Activated T-cell treated with anti-CD3 and anti-CD28 coated beads, Interleukin-2, amount 50 U/mL, for 48 hours (primary cell): ENCODE measurements at regions not wholly inside any gene's neighbourhood (a gene's known extent, or its start where the extent isn't known, plus 50 kb on each side); places are given as distances from the start of the nearest gene placed in this dataset.

Source experiments
- DNase-seq, 2 experiments: peaks; one replicate each; pipeline ENCODE4 v3.0.0-alpha.2; 2020

DNA sequence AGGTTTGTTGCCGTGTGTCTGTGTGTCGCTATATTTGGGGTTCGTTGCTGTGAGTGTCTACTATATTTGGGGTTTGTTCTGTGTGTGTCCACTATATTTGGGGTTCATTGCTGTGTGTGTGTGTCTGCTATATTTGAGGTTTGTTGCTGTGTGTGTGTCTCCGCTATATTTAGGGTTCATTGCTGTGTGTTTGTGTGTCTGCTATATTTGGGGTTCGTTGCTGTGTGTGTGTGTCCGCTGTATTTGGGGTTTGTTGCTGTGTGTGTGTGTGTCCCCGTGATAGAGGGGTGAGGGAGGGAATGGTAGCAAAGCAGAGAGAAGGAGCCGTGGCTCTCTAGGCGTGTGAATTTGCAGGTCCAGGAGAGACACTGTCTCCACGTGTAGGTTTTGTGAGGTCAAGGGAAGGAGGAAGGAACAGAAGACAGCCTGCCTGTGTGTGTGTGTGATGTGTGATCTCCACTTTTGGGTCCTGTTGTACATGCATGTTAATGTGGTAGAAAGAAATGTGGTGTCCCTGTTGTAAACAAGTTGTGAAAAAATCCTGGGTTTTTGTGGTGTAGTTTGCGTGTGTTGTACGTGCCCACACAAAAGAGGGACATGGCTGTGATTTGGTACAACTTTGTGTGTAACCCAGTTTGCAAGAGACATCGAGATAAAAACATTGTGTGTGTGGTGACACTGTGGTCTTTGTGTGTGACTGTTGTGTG lies 56.3 kb upstream of the ECE1 start:
- DNase-seq = no peak

- peak in 1 of 2 experiments; percentile 52 for DNase-seq
Measured at GRCh38 chr1:21344750-21345443, 54.6 kb upstream of the ECE1 start.

DNA sequence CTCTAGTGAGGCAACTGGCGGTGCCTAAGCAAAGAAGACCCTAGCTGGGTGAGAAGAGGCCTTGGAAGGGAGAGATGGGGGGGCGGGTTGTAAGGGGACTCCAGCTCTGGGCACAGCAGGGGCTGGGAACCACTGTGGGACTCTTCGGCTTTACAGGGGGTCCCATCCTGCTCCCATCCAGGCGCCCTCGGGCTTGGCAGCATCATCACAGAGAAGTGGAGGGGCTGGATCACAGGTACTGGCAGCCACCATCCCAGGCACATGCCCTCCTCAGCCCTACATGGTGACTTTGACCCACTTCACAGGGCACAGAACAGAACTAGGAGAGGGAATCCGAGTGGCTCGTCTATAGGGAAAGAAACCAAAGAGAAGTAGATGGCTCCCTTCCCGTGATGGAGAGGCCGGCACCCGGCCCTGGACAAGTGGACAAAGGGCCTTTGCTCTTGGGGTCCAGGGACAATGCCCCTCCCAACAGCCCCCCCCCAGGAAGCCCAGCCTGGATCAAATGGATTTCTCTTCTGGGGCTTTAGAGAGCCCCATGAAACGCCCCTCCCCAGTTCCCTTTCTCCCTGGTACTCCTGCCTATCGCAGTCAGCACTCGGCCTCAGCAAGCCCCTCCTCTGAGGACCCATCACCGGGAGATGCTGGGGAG lies 54.0 kb upstream of the ECE1 start:
- DNase-seq = no peak

DNA sequence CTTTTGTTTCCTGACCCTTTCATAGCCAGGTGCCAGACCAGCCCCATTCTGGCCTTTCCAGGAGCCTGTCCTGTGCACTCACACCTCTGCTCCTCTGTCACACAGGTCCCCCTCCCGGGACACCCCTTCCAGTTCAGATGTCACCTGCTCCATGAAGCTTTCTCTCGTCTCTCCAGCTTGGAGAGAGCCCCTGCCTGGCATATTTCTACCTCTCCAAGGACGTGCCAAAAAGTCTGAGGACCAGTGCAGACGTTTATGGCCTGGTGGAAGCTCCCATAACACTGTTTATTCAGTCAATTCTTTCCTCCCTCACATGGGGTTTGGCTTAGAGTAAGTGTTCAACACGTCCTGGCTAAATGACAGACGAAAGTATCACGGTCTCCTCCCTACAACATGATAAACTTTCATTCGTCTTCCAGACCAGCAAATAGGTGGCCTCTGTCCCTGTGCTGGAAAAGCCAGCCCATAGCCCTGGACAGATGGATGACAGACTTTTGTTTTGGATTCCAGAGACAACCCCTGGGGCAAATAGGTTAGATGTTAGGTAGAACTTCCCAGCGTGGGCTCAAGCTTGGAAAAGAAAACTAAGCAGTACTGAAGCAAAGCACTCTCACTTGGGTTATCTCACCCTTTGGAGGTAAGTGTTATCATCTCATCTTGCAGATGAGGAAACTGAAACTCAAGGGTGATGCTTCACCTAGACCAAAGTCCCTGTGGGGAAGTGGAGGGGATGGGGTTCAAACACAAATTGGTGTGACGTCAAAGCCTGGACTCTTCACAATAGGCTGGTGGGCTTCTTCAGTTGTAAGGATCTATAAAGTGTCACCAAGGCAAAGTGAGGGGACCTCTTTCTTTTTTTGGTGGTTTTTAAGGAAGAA lies 52.9 kb upstream of the ECE1 start:
- peak in 1 of 2 experiments; percentile 51 for DNase-seq

- no peak for DNase-seq
Measured at GRCh38 chr1:21341517-21342078, 51.3 kb upstream of the ECE1 start.

DNA sequence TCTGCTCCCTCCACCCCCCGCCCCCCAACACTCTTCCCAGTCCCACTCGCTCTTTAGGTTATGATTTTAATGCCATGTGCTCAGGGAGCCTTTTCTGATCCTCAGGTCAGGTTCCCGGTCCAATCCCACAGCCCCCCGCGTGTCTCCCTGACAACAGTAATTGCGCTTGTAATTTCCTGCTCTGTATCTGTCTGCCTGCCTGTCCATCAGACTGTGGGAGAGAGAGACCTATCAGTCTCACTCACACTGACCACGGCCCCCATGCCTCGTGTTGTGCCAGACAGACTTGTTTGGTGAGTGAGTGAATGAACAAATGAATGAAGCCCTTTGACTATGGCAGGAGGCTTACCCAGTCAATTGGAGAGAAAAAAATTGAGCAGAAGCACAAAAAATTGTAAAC lies 50.8 kb upstream of the ECE1 start:
- DNase-seq = no peak

DNA sequence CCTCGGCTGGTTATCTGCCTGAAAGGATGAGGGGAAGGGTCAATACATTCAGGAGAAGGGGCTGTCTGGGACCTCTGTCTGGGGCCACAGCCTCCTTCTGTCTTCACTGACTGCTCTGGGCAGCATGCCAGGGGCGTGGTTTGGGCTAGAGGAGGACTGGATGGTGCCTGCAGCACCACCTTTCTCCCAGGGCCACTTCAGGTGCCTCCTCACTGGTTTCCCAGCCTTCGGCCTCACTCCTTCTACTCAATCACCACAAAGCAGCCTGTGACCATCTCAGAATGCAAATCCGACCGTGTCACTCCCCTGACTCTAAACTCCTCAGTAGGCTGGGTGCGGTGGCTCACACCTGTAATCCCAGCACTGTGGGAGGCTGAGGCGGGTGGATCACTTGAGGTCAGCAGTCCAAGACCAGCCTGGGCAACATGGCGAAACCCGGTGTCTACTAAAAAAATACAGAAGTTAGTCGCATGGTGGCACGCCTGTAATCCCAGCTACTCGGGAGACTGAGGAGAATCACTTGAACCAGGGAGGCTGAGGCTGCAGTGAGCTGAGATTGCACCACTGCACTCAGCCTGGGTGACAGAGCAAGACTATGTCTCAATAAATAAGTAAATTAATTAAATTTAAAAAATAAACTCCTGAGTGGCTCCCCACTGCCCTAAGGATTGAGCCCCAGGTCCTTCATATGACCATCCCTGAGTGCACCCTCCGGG lies 50.1 kb upstream of the ECE1 start:
- DNase-seq = no peak
